ENCODE measurements at regions not wholly inside any gene's neighbourhood (a gene's known extent, or its start where the extent isn't known, plus 50 kb on each side); places are given as distances from the start of the nearest gene placed in this dataset.

- peak; percentile 83 for TF ChIP-seq GATA2 (IDR thresholded peaks at IDR 0.05; ENCODE audit: low read depth, low read length)
- peak; percentile 60; the same call in 1 of the 2 replicates for TF ChIP-seq GATA3 (IDR thresholded peaks at IDR 0.05; ENCODE audit: low read depth, low read length)
These were observed 92.1 kb upstream of the CREB1 start for GRCh38 chr2:207437524-207438143.

GRCh38 chr2:207438414-207439126 lies 91.2 kb upstream of the CREB1 start:
- TF ChIP-seq GATA2 (IDR thresholded peaks at IDR 0.05; ENCODE audit: low read depth, low read length) = no peak
- no peak for TF ChIP-seq GATA3 (IDR thresholded peaks at IDR 0.05; ENCODE audit: low read depth, low read length)

GRCh38 chr2:207444756-207445155 lies 85.0 kb upstream of the CREB1 start:
- TF ChIP-seq GATA3 (IDR thresholded peaks at IDR 0.05; ENCODE audit: low read depth, low read length) (peak; percentile 86), GATA2 (IDR thresholded peaks at IDR 0.05; ENCODE audit: low read depth, low read length) (peak; percentile 89)

- TF ChIP-seq GATA2 (IDR thresholded peaks at IDR 0.05; ENCODE audit: low read depth, low read length) (no peak), GATA3 (IDR thresholded peaks at IDR 0.05; ENCODE audit: low read depth, low read length) (no peak)
These were observed 83.1 kb upstream of the CREB1 start for GRCh38 chr2:207446653-207447052.

- TF ChIP-seq GATA2 (IDR thresholded peaks at IDR 0.05; ENCODE audit: low read depth, low read length) (no peak), GATA3 (IDR thresholded peaks at IDR 0.05; ENCODE audit: low read depth, low read length) (no peak)
These were observed 81.8 kb upstream of the CREB1 start for GRCh38 chr2:207448006-207448405.

GRCh38 chr2:207449642-207450165 lies 80.1 kb upstream of the CREB1 start:
- TF ChIP-seq GATA2 (IDR thresholded peaks at IDR 0.05; ENCODE audit: low read depth, low read length) (no peak), GATA3 (IDR thresholded peaks at IDR 0.05; ENCODE audit: low read depth, low read length) (no peak)

GRCh38 chr2:207450186-207450585 lies 79.6 kb upstream of the CREB1 start:
- TF ChIP-seq GATA2 (IDR thresholded peaks at IDR 0.05; ENCODE audit: low read depth, low read length) = no peak
- no peak for TF ChIP-seq GATA3 (IDR thresholded peaks at IDR 0.05; ENCODE audit: low read depth, low read length)

- TF ChIP-seq GATA2 (IDR thresholded peaks at IDR 0.05; ENCODE audit: low read depth, low read length) = no peak
- TF ChIP-seq GATA3 (IDR thresholded peaks at IDR 0.05; ENCODE audit: low read depth, low read length) = no peak
These were observed 71.2 kb upstream of the CREB1 start for GRCh38 chr2:207458582-207458981.

- no peak for TF ChIP-seq GATA3 (IDR thresholded peaks at IDR 0.05; ENCODE audit: low read depth, low read length)
- TF ChIP-seq GATA2 (IDR thresholded peaks at IDR 0.05; ENCODE audit: low read depth, low read length) = no peak
These were observed 69.6 kb upstream of the CREB1 start for GRCh38 chr2:207459990-207460757.

GRCh38 chr2:207463433-207463832 lies 66.3 kb upstream of the CREB1 start:
- TF ChIP-seq GATA3 (IDR thresholded peaks at IDR 0.05; ENCODE audit: low read depth, low read length) (no peak), GATA2 (IDR thresholded peaks at IDR 0.05; ENCODE audit: low read depth, low read length) (no peak)

- no peak for TF ChIP-seq GATA2 (IDR thresholded peaks at IDR 0.05; ENCODE audit: low read depth, low read length)
- TF ChIP-seq GATA3 (IDR thresholded peaks at IDR 0.05; ENCODE audit: low read depth, low read length) = no peak
These were observed 65.8 kb upstream of the CREB1 start for GRCh38 chr2:207464007-207464406.

GRCh38 chr2:207465894-207466293 lies 63.9 kb upstream of the CREB1 start:
- TF ChIP-seq GATA3 (IDR thresholded peaks at IDR 0.05; ENCODE audit: low read depth, low read length) (no peak), GATA2 (IDR thresholded peaks at IDR 0.05; ENCODE audit: low read depth, low read length) (no peak)

- TF ChIP-seq GATA3 (IDR thresholded peaks at IDR 0.05; ENCODE audit: low read depth, low read length) = no peak
- TF ChIP-seq GATA2 (IDR thresholded peaks at IDR 0.05; ENCODE audit: low read depth, low read length) = no peak
These were observed 61.9 kb upstream of the CREB1 start for GRCh38 chr2:207467716-207468347.

- TF ChIP-seq GATA3 (IDR thresholded peaks at IDR 0.05; ENCODE audit: low read depth, low read length) (no peak), GATA2 (IDR thresholded peaks at IDR 0.05; ENCODE audit: low read depth, low read length) (no peak)
These were observed 61.3 kb upstream of the CREB1 start for GRCh38 chr2:207468488-207468887.
